H1 (cell line): ENCODE measurements at regions not wholly inside any gene's neighbourhood (a gene's known extent, or its start where the extent isn't known, plus 50 kb on each side); places are given as distances from the start of the nearest gene placed in this dataset.

Experiments
- CBX8 ChIP-seq: fragments of 300-800, 300-1000 bp; sonication (generic); IDR thresholded peaks from 2 replicates; pipeline ENCODE4 v1.7.1; 2016; ENCODE audit warnings: low read depth, low read length, borderline replicate concordance
- CEBPB ChIP-seq: IDR thresholded peaks from 2 replicates; pipeline ENCODE4 v1.6.1; 2012; ENCODE audit warnings: low read depth, low read length
- CHD7 ChIP-seq: fragments of 300-600 bp; sonication (generic); IDR thresholded peaks from 2 replicates; pipeline ENCODE4 v1.7.1; 2012; ENCODE audit warnings: low read length, moderate library complexity, mild to moderate bottlenecking, inconsistent platforms; ENCODE audit not compliant: insufficient replicate concordance
- EGR1 ChIP-seq: IDR thresholded peaks from 2 replicates; pipeline ENCODE4 v1.6.1; 2011; ENCODE audit warnings: low read depth, low read length, borderline replicate concordance
- SIN3A ChIP-seq, 2 experiments: IDR thresholded peaks in 1 of 2; conservative IDR thresholded peaks in 1 of 2; 2 replicates each; pipeline ENCODE4 v1.6.1; 2011 to 2012; ENCODE audit warnings: low read length in 2 of 2, improper control_type of control experiment in 1 of 2, low read depth in 1 of 2, mild to moderate bottlenecking in 1 of 2

- TF ChIP-seq CHD7 = no peak
- TF ChIP-seq EGR1 = no peak
- TF ChIP-seq SIN3A (conservative IDR thresholded peaks at IDR 0.05 in 1 of 2, IDR thresholded peaks at IDR 0.05 in 1 of 2; ENCODE audit: low read depth in 1 of 2, low read length in 2 of 2) = no peak
- TF ChIP-seq CEBPB = no peak
- TF ChIP-seq CBX8 = no peak
Measured at GRCh38 chr12:25713264-25713663, 160.2 kb upstream of the LMNTD1 start (continued).
